ENCODE measurements at regions not wholly inside any gene's neighbourhood (a gene's known extent, or its start where the extent isn't known, plus 50 kb on each side); places are given as distances from the start of the nearest gene placed in this dataset.

GRCh38 chr12:116483959-116484750 is 75.0 kb upstream of the MAP1LC3B2 start:
- no peak for ATAC-seq
- no peak for DNase-seq

DNA sequence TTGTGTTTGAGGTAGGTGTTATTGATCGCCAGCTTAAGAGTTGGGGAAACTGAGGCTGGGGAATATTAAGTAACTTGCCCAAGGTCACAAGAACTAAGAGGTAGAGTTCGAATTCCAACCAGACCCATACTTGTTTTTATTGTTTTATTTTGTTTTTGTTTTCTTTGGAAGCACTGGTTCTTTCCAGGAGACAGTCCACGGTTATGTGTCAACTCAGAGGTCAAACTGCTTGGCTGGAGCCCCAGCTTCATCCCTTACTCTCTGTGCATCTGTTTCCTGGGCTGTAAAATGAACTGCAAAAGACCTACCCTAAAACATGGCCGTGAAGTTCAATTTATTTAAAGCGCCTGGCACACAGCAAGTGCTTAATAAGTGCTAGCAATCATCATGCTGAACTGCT is 74.4 kb upstream of the MAP1LC3B2 start:
- ATAC-seq (no peak), DNase-seq (no peak)

- DNase-seq (no peak), ATAC-seq (no peak)
Measured at GRCh38 chr12:116489116-116489515, 70.1 kb upstream of the MAP1LC3B2 start.

DNA sequence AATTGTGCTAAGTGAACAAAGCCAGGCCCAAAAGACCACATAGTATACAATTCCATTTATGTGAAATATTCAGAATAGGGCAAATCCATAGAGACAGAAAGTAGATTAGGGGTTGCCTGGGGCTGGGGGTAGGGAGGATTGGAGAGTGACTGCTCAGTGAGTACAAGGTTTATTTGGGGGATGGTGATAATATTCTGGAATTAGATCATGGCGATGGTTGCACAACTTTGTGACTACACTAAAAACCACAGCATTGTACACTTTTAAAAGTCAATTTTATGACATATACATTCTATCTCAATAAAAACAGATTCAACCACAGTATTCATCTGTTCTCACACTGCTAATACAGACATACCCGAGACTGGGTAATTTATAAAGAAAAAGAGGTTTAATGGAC is 68.7 kb upstream of the MAP1LC3B2 start:
- DNase-seq: no peak
- no peak for ATAC-seq

GRCh38 chr12:116492703-116493324 is 66.4 kb upstream of the MAP1LC3B2 start:
- no peak for ATAC-seq
- no peak for DNase-seq

DNA sequence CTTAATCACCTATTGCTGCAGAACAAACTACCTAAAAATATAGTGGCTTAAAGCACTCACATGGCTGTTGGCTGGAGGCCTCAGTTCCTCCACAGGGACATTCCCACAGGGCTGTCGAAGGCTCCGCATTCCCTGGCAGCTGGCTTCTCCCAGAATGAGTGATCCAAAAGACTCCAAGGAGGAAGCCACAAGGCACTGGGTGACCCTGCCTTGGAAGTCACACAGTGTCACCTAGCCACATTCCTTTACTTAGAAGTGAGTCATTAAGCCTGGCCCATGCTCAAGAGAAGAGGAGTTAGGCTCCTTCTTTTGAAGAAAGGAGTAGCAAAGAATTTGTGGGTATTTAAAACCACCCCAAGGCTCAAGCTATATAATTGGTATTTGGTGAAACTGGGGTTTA is 63.9 kb upstream of the MAP1LC3B2 start:
- DNase-seq (no peak), ATAC-seq (no peak)

- DNase-seq: no peak
Measured at GRCh38 chr12:116497051-116497591, 62.1 kb upstream of the MAP1LC3B2 start.

GRCh38 chr12:116498471-116498870 is 60.7 kb upstream of the MAP1LC3B2 start:
- DNase-seq (no peak), ATAC-seq (no peak)

More at GRCh38 chr12:116497051-116497591, 62.1 kb upstream of the MAP1LC3B2 start:
- ATAC-seq: no peak

DNA sequence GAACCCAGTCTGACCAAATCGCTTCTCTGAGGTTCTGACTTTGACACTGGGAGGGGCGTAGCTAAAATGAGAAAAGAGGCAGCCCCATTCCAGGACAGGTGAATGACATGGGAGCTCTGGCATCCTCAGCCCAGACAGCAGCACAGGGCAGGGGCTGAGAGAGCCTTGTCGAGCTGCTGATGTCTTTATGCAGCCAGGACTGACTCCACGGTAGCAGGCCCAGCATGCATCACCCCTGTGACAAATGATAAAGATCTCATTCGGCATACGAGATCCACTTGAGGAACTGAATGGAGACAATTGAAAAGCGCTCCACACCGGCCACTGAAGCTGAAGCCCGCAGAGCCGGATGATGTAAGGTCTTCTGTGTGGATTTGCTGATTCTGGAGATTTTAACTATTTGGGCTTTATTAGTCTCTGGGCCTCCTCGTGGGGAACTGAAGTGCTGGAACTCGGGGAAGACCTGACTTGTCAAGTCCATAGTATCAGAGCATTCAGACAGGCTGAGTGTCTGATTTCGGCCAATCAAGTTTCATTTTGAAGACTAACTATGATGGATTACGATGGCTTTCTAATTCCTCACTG is 56.9 kb upstream of the MAP1LC3B2 start:
- ATAC-seq: no peak
- no peak for DNase-seq

DNA sequence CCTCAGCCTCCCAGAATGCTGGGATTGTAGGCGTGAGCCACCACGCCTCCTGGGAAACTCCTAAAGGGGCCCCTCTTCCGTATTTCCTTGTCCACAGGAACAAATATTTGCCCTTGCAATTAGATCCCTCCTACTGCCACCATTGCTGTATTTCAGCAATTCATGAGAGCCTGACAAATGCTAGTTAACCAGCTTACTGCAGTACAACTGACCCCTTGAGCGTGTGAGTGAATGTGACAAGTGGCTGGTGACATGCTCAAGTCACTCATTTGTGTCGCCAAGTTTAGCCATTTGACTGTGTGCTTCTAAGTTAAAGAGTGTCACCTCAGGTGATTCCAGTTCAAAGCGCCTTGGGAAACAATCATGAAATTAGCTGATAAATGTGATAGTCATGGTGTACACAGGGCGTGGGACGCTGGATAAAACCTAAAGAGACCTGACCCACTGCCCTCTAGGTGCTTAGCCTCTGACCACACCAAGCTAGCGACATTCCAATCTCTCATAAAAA is 56.1 kb upstream of the MAP1LC3B2 start:
- ATAC-seq (no peak), DNase-seq (no peak)

DNA sequence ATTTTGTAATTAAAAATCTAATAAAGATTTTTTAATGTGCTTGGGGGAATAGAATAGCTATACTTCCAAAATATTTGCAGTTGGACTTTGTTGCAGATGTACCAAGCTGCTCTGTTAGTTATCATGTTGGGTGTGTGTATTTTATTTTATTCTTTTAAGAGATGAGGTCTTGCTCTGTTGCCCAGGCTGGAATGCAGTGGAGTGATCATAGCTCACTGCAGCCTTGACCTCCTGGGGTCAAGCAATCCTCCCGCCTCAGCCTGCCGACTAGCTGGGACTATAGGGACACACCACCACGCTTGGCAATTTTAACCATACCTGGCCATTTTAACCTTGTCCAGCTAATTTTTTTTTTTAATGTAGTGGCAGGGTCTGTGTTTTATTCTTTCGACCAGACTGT is 54.7 kb upstream of the MAP1LC3B2 start:
- ATAC-seq (no peak), DNase-seq (no peak)

DNA sequence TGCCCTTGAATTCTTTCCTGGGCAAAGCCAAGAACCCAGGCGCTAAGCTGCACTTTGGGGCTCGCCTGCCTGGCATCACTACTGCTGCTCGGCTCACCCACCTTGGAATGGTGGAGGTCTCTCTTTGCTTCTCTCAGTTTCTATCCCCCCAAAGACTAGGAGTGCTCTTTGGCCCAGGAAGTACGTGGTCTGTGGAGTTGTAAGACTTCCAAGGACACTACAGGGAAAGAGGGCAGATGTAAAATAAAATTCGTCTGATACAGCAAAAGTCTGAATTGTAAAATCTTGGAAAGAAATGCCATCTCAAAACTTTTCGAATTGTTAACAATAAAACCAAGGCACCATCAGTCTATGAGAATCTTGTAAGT is 52.5 kb upstream of the MAP1LC3B2 start:
- no peak for ATAC-seq
- no peak for DNase-seq

GRCh38 chr12:116508145-116509121 is 50.7 kb upstream of the MAP1LC3B2 start:
- peak; percentile 42 for DNase-seq
- peak; percentile 73 for ATAC-seq

All from stimulated activated naive CD8-positive, alpha-beta T cell treated with anti-CD3 and anti-CD28 coated beads, Interleukin-15, Interleukin-2, amounts not matched to agents 100 U/mL and 50 U/mL, for 24 hours (primary cell).